ENCODE measurements at regions not wholly inside any gene's neighbourhood (a gene's known extent, or its start where the extent isn't known, plus 50 kb on each side); places are given as distances from the start of the nearest gene placed in this dataset.

- TF ChIP-seq CTCF (IDR thresholded peaks at IDR 0.05) (no peak), POLR2A (IDR thresholded peaks at IDR 0.05; ENCODE audit: low read length) (no peak), CEBPB (IDR thresholded peaks at IDR 0.05) (no peak), RFX5 (IDR thresholded peaks at IDR 0.05) (no peak), EHMT2 (IDR thresholded peaks at IDR 0.05; ENCODE audit: low read depth) (no peak), USF2 (IDR thresholded peaks at IDR 0.05) (no peak), ZNF302 (CRISPR knock-in tag; IDR thresholded peaks at IDR 0.05) (no peak), HDAC2 (IDR thresholded peaks at IDR 0.05) (no peak), BCL3 (IDR thresholded peaks at IDR 0.05) (no peak)
Measured at GRCh38 chr10:62689712-62690111, 114.8 kb upstream of the ADO start.
